ENCODE measurements at regions not wholly inside any gene's neighbourhood (a gene's known extent, or its start where the extent isn't known, plus 50 kb on each side); places are given as distances from the start of the nearest gene placed in this dataset.

DNA sequence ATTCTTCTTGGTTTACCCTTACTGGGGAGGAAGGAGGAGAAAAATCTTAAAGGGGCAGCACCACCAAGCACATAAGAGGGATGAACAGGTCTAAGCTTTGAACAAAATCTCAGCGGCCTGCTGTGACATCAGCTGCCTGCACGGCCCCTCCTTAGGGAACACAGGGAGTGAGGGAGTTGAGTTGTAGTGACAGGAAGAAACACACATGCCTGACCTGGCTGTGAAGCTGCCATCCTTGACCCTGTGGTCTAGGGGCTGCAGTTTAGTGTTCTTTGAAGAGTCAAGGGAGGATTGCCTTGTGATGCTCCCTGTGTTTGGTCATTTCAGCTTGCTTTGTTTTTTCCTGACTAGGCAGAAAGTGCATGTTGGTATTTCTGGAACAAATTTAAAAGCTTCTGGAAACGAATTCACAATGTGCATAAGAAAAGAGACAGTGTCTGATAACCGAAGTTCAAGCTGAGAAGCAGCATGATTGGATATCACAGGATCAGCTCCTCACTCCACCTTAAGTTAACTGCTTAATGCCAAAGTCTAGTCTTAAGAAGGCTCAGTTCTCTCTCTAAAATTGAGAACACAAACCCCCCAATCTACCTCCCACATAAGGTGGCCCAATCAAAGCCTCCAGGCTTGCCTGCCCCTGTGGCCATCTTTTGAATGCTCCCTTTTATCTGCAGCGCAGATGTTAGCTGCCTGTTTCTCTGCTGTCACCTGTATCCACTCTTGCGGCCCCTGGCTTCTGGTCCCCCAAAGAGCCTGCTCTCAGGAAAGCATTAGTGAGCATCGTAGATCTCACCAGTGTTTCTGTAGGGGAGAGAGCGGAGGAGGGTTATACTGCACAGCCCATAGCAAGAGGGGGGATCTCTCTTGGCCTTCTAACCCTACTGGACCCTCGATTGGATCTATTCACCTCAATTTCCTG lies 82.2 kb downstream of the SCN11A start:
- H3K27me3 Mint-ChIP-seq (ENCODE audit: low read depth, poor library complexity), result peaks cover 9% of the 10 kb centered on the region
- TF ChIP-seq, protein P1, sequence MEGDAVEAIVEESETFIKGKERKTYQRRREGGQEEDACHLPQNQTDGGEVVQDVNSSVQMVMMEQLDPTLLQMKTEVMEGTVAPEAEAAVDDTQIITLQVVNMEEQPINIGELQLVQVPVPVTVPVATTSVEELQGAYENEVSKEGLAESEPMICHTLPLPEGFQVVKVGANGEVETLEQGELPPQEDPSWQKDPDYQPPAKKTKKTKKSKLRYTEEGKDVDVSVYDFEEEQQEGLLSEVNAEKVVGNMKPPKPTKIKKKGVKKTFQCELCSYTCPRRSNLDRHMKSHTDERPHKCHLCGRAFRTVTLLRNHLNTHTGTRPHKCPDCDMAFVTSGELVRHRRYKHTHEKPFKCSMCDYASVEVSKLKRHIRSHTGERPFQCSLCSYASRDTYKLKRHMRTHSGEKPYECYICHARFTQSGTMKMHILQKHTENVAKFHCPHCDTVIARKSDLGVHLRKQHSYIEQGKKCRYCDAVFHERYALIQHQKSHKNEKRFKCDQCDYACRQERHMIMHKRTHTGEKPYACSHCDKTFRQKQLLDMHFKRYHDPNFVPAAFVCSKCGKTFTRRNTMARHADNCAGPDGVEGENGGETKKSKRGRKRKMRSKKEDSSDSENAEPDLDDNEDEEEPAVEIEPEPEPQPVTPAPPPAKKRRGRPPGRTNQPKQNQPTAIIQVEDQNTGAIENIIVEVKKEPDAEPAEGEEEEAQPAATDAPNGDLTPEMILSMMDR (IDR thresholded peaks at IDR 0.05), result no peak
- no peak overlapping the region for H3K4me3 Mint-ChIP-seq
- no peaks in the 10 kb centered on the region for H3K9me3 Mint-ChIP-seq
- no peak overlapping the region for H3K27ac Mint-ChIP-seq
- H3K4me1 Mint-ChIP-seq, result peaks cover 27% of the 10 kb centered on the region
- no peaks in the 10 kb centered on the region for H3K36me3 Mint-ChIP-seq (ENCODE audit: low read depth)
- peak; percentile 33 for DNase-seq

DNA sequence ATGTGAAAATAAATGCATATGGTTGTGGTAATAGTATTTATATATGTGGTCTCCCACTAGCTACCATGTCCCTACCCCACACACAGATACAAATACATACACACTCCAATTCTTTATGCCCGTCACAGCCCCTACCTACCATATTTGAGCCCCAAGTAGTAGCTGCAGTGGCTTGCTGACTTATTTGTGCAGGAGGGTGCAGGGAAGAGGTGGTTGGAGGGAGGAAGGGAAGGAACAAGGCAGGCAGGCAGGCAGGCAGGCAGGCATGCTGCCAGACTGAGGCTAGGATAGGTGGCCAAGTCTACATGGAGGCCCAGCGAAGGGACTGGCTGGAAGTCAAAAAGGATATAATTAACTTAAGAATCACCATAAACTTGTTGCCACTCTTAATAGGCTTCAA lies 82.9 kb downstream of the SCN11A start:
- H3K27me3 Mint-ChIP-seq (ENCODE audit: low read depth, poor library complexity), result peaks cover 6% of the 10 kb centered on the region
- no peak for DNase-seq
- H3K36me3 Mint-ChIP-seq (ENCODE audit: low read depth), result no peaks in the 10 kb centered on the region
- TF ChIP-seq, protein P1 (IDR thresholded peaks at IDR 0.05), result no peak
- H3K4me3 Mint-ChIP-seq, result no peak overlapping the region
- no peak overlapping the region for H3K27ac Mint-ChIP-seq
- H3K9me3 Mint-ChIP-seq, result no peaks in the 10 kb centered on the region
- H3K4me1 Mint-ChIP-seq, result peaks cover 27% of the 10 kb centered on the region

DNA sequence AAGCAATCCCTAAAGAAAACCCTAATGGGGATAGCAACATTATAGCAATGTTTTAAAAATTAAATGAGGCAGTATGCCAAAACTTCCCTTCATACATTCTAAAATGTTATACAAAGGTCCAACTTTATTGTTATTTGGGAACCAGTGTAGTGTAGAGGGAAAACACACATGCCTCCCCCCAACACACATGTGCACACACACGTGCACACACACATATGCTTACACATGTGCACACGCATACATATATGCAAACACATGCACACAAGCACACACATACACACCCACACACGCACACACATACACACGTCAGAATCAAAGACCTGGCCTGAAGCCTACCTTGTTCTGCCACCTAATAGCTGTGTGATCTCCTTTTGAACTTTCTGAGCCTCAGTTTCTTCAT lies 83.3 kb downstream of the SCN11A start:
- Mint-ChIP-seq H3K4me1 (peaks cover 27% of the 10 kb centered on the region), H3K4me3 (no peak overlapping the region), H3K36me3 (ENCODE audit: low read depth) (no peaks in the 10 kb centered on the region), H3K27ac (no peak overlapping the region), H3K9me3 (no peaks in the 10 kb centered on the region), H3K27me3 (ENCODE audit: low read depth, poor library complexity) (peaks cover 6% of the 10 kb centered on the region)
- TF ChIP-seq, protein P1 (IDR thresholded peaks at IDR 0.05), result no peak
- DNase-seq, result no peak

DNA sequence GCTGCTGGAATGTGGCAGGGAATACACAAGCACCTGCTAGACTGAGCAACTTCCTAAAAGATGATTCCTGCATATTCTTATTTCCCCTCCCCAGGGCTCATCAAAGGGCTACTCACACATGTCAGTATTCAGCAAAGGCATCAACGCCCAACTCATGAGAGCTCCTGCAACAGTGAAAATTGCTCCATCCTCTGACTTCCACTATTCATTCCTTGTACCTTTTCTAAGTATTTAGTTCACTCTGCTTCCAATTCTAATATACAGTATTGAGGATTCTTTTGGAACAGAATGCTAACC lies 84.1 kb downstream of the SCN11A start:
- DNase-seq, result no peak
- Mint-ChIP-seq H3K9me3 (no peaks in the 10 kb centered on the region), H3K27ac (no peak overlapping the region), H3K36me3 (ENCODE audit: low read depth) (no peaks in the 10 kb centered on the region), H3K4me1 (peaks cover 27% of the 10 kb centered on the region), H3K4me3 (no peak overlapping the region), H3K27me3 (ENCODE audit: low read depth, poor library complexity) (peaks cover 6% of the 10 kb centered on the region)
- TF ChIP-seq, protein P1 (IDR thresholded peaks at IDR 0.05), result no peak

DNA sequence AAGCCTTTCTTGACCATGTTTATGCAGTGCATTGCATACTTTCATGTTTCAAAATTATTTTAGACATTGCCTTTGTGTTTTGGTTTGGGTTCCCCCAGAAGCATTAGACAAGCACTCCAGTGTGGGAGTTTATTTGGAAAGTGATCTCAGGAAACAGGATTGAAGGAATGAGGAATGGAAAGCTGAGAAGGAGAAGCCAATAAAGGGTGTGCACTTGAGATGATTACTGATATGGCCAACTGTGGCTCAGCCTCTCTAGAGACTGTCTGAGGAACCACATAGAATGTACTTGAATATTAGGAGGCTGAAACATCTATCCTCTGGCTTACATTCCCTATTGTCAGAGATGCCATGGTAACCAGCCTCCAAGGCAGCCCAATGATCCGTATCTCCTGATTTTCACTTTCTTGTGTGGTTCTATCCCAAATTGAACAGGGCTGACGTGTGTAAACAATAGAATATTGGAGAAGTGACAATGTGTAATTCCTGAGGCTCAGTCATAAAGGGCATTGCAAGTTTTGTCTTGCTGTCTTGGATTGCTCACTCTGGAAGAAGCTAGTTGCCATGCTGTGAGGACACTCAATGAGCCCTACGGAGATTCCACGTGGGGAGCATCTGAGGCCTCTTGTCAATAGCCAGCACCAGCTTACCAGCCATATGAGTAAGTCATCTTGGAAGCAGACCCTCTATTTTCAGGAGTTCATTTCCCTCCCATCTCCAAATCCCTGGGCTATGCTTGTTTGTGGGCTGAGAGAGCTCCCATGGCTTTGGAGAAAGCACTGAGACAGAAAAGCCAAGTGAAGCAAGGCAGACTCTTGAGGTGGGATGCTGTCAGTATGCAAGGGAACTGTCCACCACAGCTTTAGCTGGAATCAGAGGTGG lies 84.7 kb downstream of the SCN11A start:
- peaks cover 3% of the 10 kb centered on the region for H3K36me3 Mint-ChIP-seq (ENCODE audit: low read depth)
- H3K27me3 Mint-ChIP-seq (ENCODE audit: low read depth, poor library complexity), result peaks cover 6% of the 10 kb centered on the region
- no peak overlapping the region for H3K27ac Mint-ChIP-seq
- DNase-seq, result no peak
- H3K9me3 Mint-ChIP-seq, result no peaks in the 10 kb centered on the region
- H3K4me3 Mint-ChIP-seq, result no peak overlapping the region
- TF ChIP-seq, protein P1 (IDR thresholded peaks at IDR 0.05), result no peak
- peaks cover 27% of the 10 kb centered on the region for H3K4me1 Mint-ChIP-seq

Data from nephron progenitor cell (in vitro differentiated cells).